Epidermal melanocyte (primary cell): ENCODE measurements at regions not wholly inside any gene's neighbourhood (a gene's known extent, or its start where the extent isn't known, plus 50 kb on each side); places are given as distances from the start of the nearest gene placed in this dataset.
"Not testable (repeated sequence)": the region's sequence is repeated elsewhere in the genome, so short reads cannot be mapped to it uniquely, and the experiment has no call there.

ENCODE experiments used
- DNase-seq: peaks from one replicate; pipeline ENCODE4 v3.0.0; 2011; ENCODE audit warnings: low spot score; ENCODE audit not compliant: insufficient read length

- not testable (repeated sequence) for DNase-seq
These were observed 51.1 kb downstream of the NBPF8 start for GRCh38 chr1:120465900-120466299.

- DNase-seq, result not testable (repeated sequence)
These were observed 62.8 kb downstream of the NBPF8 start for GRCh38 chr1:120477663-120478062.

GRCh38 chr1:120478400-120478799, 63.6 kb downstream of the NBPF8 start:
- not testable (repeated sequence) for DNase-seq

DNA sequence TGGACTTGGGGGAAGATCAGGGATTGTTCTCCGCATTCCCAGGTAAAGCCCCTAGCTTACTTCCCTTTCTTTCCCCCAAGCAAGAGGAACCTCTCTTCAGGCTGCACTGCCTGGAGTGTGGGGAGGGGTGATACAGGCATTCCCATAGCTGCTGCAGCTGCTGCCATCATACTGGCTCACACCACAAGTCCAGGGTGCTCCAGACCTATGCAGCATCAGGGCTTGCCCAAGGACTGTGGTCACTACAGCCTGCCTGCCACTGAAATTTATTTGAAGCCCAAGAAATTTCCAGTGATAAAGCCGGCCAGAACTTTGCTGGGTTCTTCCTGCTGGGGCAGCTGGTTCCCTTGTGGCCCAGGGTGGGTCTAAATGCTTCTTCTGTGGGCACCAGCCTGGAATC, 72.7 kb downstream of the NBPF8 start:
- not testable (repeated sequence) for DNase-seq

GRCh38 chr1:120489217-120489616, 74.4 kb downstream of the NBPF8 start:
- DNase-seq, result not testable (repeated sequence)

DNA sequence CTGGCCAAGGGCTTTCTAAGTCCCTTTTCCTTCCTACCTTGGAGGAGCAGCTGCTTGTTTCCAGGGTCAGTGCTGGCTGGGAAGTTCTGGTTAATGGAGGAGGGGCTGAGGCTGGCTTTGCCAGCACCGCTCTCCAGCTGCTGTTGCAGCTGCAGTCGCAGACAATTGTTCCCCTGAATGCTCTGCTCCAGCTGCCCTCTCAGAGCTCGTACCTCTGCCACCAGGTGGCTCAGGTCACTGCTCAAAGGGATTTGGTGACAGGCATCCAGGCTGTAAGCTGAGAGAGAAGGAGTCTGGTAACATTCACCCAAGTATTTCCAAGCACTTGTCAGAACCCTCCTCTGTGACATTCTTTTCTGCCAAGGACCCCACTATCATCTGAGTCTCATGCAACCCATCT, 82.3 kb downstream of the NBPF8 start:
- DNase-seq, result not testable (repeated sequence)

GRCh38 chr1:120503284-120503683, 88.4 kb downstream of the NBPF8 start:
- DNase-seq, result not testable (repeated sequence)

DNA sequence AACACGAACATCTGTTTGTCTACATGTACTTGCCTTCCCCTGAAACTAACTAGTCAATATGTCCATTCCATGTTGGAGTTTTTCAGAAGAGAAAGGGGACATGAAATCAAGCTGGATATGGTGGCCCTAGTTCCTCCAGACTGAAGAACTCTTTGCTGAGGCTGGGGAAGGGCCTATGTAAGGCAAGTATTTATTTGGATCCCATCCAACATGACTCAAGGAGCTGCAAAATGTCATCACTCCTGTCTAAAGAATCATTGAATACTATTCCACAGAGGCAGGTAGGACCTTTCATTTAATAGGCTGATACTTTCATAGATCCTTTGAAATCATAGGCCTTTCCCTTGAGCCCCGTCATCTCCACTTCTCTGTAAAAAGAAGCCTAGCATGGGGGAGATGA, 91.5 kb downstream of the NBPF8 start:
- DNase-seq, result not testable (repeated sequence)

DNA sequence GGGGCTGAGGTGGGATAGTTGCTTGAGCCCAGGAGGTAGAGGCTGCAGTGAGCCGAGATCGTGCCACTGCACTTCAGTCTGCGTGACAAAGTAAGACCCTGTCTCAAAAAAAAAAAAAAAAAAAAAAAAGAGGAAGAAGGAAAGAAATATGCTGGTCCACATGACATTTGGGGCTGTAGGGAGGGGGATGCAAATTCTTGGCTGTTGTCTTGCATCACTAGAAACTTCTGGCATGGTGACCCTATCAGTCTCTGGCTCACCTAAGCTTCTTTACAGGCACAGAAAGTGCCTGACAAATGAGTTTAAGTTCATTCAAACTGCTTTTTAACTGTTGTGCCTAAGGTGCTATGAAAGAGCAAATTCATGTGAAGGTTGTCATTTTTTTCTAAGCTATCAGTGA, 93.5 kb downstream of the NBPF8 start:
- not testable (repeated sequence) for DNase-seq

DNA sequence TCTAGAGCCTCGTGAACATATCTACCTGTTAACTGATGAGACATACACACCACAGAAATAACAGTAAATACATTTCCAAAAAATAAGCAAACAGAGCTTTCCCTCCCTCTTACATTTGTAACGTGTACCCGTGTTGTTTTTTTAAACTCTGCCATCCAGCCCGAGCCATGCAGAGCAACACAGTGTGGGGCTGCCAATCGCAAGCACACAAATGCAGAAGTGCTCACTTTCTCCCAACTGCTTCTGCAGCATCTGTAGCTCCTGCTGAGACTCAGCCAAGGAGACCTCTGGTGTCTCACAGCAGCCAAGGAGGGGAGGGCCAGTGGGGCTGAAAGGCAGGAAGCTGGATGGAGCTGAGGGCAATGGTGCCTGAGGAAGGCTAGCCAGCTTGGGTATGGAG, 94.4 kb downstream of the NBPF8 start:
- DNase-seq, result not testable (repeated sequence)

DNA sequence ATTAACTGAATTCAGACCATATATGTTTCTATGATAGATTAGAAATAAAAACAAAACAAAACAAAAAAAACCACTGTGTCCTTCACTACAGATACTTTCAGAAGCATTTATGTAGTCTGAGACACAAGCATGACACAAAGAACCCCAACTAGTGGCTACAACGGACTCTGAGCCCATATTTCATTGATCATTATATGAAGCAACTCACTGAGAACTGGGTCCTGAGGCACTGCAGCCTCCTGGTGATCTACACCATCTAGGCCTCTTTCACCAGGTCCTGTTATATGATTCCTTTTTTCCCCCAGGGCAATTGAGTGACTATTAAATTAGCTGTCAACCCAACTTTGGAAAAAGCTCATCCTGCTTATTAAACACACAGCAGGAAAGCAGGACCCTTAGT, 98.3 kb downstream of the NBPF8 start:
- not testable (repeated sequence) for DNase-seq

GRCh38 chr1:120513531-120513930, 98.7 kb downstream of the NBPF8 start:
- not testable (repeated sequence) for DNase-seq

DNA sequence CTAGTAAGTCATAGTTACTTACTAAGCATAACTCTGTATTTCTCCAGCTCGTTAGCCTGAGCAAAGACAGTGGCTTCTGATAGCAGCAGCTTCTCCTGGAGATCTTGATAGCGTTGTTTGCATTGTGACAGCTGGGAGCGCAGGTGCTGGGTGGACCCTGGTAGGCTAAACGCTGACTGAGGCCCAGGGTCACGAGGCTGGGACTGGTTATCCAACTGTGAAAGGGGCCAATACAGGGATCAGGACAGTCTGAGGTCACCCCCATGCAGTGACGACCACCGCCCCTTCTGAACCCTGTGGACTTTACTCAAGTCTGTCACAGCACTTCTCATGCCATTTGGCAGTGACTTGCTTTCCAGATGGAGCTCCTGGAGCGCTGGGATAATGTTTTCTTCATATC, 104.4 kb downstream of the NBPF8 start:
- not testable (repeated sequence) for DNase-seq

- not testable (repeated sequence) for DNase-seq
These were observed 109.6 kb downstream of the NBPF8 start for GRCh38 chr1:120524416-120524815.

GRCh38 chr1:120525386-120525785, 110.6 kb downstream of the NBPF8 start:
- DNase-seq, result not testable (repeated sequence)

GRCh38 chr1:120529475-120530089, 114.7 kb downstream of the NBPF8 start:
- DNase-seq, result not testable (repeated sequence)

DNA sequence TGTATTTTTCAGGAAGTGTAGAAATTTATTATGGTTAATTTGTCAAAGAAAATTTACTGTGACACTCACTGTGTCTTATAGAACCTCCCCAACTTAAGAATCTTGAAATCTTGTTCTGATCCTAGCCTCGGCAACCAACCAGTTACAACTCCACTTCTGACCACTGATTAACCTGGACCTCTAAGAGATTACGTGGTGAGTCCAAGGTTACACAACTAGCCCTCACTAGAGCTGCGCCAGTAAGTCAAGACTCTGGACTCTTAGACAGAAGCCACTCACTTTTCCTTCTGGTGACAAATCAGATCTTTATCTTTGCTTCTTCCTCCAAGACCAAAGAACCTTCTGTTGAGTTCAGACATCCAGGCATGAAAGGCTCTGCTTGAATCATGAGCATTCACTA, 116.6 kb downstream of the NBPF8 start:
- not testable (repeated sequence) for DNase-seq

- not testable (repeated sequence) for DNase-seq
These were observed 119.7 kb downstream of the NBPF8 start for GRCh38 chr1:120534361-120535047.

GRCh38 chr1:120535052-120535451, 120.2 kb downstream of the NBPF8 start:
- not testable (repeated sequence) for DNase-seq

DNA sequence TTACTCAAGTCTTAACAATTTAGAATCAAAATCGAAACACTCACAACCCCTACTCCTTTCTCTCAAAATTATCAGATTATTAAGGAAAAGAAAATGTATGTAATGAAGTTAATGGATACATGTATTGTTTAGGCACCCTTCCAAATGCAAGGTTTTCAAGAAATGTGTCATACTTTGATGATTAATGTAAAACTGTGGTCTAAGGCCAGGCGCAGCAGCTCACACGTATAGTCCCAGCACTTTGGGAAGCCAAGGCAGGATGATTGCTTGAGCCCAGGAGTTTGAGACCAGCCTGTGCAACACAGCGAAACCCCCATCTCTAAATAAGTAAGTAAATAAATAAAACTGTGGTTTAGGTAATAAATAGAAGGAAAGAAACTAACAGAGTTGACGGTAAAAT, 126.6 kb downstream of the NBPF8 start:
- DNase-seq, result not testable (repeated sequence)

GRCh38 chr1:120542365-120542764, 127.5 kb downstream of the NBPF8 start:
- DNase-seq, result not testable (repeated sequence)

DNA sequence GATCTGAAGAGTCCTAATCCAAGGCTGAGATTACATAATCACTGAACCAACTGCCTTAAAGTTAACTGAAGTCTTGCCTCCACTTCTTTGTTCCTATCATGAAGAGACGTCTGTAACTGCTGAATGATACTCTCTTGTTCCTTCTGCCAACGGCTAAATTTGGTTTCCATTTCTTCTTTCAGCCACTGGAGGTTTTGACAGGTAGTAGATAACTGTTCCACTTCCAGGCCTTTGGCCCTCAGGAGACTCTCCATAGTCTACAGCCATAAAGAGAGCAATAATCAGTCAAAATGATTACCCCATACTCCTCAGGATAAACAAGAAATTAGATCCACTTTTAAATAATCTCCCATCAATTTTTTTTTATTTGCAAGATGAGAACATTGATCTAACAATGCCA, 128.1 kb downstream of the NBPF8 start:
- DNase-seq, result not testable (repeated sequence)

DNA sequence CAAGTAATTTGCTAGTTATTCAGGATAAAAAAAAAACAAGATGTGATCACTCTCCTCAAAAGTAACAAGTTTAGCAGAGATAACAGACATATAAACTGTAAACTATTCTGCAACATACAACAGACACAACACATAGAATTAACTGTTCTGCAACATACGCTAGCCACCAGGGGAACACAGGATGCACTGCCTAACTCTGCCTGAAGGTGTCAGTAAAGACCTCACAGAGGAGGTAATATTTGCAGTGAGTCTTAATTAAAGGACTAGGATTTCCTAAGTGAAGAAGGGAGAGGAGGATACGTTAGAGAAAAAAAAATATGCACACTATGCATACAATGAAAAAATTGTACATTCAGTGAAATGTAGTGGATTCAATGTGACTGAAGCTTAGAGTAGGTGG, 129.6 kb downstream of the NBPF8 start:
- DNase-seq, result not testable (repeated sequence)
